MCF 10A (cell line): ENCODE measurements at regions not wholly inside any gene's neighbourhood (a gene's known extent, or its start where the extent isn't known, plus 50 kb on each side); places are given as distances from the start of the nearest gene placed in this dataset.

Experiments used
- BruUV-seq: library from RNA; stranded (reverse); fragments of 400-500 nt; replicated peaks from 2 replicates; lab custom pipeline; 2021; lab: Mats Ljungman, UMichigan
- CTCF ChIA-PET: fragments of 300-600 bp; sonication (Branson Sonifier 250); formaldehyde crosslinking; extraction: SDS; loops from one replicate; lab custom pipeline; 2021; ENCODE audit warnings: antibody characterized with exemption, inconsistent platforms; lab: Yijun Ruan, JAX
- POLR2A ChIA-PET: fragments of 300-600, 350-650 bp; sonication (Branson Sonifier 250); formaldehyde crosslinking; extraction: SDS; loops from one replicate; lab custom pipeline; 2020; ENCODE audit warnings: antibody characterized with exemption, inconsistent platforms; lab: Yijun Ruan, JAX
- DNase-seq: peaks from one replicate; pipeline ENCODE4 v3.0.0-alpha.2; 2018; ENCODE audit not compliant: unreplicated experiment
- H3K27ac Mint-ChIP-seq: one replicate; pipeline ENCODE4 v1.8.0; 2022; ENCODE audit warnings: mild to moderate bottlenecking, low read depth, mixed read lengths; ENCODE audit not compliant: unreplicated experiment
- H3K27me3 Mint-ChIP-seq: one replicate; pipeline ENCODE4 v1.8.0; 2022; ENCODE audit warnings: mixed read lengths; ENCODE audit not compliant: insufficient read depth, unreplicated experiment
- H3K36me3 Mint-ChIP-seq: one replicate; pipeline ENCODE4 v1.8.0; 2022; ENCODE audit warnings: mild to moderate bottlenecking, moderate library complexity, mixed read lengths; ENCODE audit not compliant: insufficient read depth, unreplicated experiment
- H3K4me1 Mint-ChIP-seq: one replicate; pipeline ENCODE4 v1.8.0; 2022; ENCODE audit warnings: mixed read lengths; ENCODE audit not compliant: insufficient read depth, unreplicated experiment
- H3K4me3 Mint-ChIP-seq: one replicate; pipeline ENCODE4 v1.8.0; 2022; ENCODE audit warnings: mild to moderate bottlenecking, moderate library complexity, mixed read lengths; ENCODE audit not compliant: unreplicated experiment
- H3K9me3 Mint-ChIP-seq: one replicate; pipeline ENCODE4 v1.8.0; 2022; ENCODE audit warnings: mixed read lengths; ENCODE audit not compliant: unreplicated experiment
- CTCF ChIP-seq: fragments of 200-600 bp; IDR thresholded peaks from one replicate; pipeline ENCODE4 v1.8.0; 2022; ENCODE audit warnings: antibody characterized with exemption, mild to moderate bottlenecking; ENCODE audit not compliant: unreplicated experiment
- intact Hi-C: fragments of 100-400 bp; cut with micrococcal nuclease; formaldehyde crosslinking; loops from 2 replicates; pipeline ENCODE4 v1.14.1; 2022

DNA sequence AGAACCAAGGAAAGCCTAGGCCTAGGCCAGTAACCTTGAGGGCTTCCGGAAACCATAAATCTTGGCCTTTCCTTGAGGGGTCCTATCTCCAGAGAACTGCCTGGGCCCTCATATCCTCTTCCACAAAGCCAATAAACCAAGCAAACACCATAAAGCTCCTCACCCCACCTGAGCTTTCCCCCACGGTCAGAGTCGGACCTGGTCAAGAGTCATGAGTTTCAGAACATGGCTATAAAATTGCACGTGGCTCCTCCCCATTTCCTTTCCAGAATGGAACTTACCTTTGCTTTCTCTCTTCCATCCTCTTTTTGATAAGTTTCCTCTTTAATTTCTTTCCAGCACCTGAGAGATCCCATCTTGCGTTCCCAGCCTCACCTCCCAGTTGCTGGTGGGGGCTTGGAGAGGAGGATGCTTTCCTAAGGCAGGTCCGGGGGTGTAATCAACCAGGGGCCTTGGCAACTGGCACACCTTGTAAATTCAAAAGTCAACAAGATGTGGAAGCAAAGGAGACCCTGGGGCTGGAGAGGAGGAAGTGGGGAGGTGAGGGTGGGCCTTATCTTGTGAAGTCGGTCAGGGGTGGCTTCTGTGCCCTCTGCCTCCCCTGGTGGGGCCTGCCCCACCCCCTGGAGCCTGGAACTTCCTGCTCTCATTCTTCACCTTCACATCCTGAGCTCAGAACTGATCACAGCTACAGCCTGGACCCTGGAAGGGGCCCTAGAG lies 259.9 kb downstream of the FOXD2 start:
- H3K4me3 Mint-ChIP-seq = no peak overlapping the region
- DNase-seq = no peak
- BruUV-seq = no TSS peak
- no peak overlapping the region for H3K27ac Mint-ChIP-seq
- intact Hi-C loops = no loop called here
- no peaks in the 10 kb centered on the region for H3K27me3 Mint-ChIP-seq
- ChIA-PET CTCF (interaction anchor here (1.0 to 3.2 kb wide), 5 partner anchors 12 to 261 kb away, joined by 3 to 18 read pairs (median 6); no protein-coding TSS in a partner anchor), POLR2A (no interaction called here)
- H3K36me3 Mint-ChIP-seq = no peaks in the 10 kb centered on the region
- TF ChIP-seq CTCF = no peak
- H3K9me3 Mint-ChIP-seq = no peaks in the 10 kb centered on the region
- no peaks in the 10 kb centered on the region for H3K4me1 Mint-ChIP-seq

DNA sequence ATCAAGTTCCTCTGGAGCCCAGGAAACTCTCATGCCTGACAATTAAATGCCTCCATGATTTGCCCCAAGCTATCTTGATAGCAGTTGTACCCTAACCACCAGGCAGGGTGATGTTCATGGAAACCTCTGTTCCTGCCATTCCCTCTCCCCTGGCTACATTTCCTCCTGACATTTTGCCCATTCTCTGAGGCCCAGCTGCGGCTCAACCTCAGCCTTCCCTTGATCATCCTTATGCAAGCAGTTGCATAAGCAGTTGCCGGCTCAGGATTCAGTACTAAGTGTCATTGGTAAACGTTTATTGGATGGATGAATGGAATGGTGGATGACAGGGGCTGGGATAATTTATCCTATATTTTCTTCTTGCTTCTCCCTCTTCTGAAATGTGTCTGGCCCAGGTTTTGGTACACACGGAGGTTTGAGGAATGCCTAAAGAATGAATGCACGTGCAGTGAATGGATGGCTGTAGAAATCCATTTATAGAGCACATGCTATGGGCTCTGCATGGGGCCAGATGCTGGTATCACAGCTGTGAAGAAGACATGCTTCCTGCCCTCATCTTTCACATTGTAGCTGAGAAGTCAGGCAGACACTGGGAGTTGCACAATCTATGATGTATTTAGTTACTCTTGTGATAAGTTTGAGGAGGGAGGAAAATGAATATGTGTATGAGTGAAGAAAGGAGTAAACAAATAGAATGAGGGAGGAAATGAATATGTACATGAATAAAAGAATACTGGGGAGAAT lies 261.8 kb downstream of the FOXD2 start:
- intact Hi-C loops = no loop called here
- H3K4me1 Mint-ChIP-seq = no peaks in the 10 kb centered on the region
- no peaks in the 10 kb centered on the region for H3K9me3 Mint-ChIP-seq
- TF ChIP-seq CTCF = no peak
- no peak for DNase-seq
- H3K36me3 Mint-ChIP-seq = no peaks in the 10 kb centered on the region
- ChIA-PET POLR2A (interaction anchor here (0.9 to 1.2 kb wide), 2 partner anchors 23 to 262 kb away, joined by 3 to 4 read pairs; partner anchors contain the start of gene FOXD2), CTCF (interaction anchor here (1.1 to 3.2 kb wide), 6 partner anchors 11 to 275 kb away, joined by 3 to 18 read pairs (median 6); no protein-coding TSS in a partner anchor)
- BruUV-seq = no TSS peak
- H3K4me3 Mint-ChIP-seq = no peak overlapping the region
- no peak overlapping the region for H3K27ac Mint-ChIP-seq
- H3K27me3 Mint-ChIP-seq = no peaks in the 10 kb centered on the region

DNA sequence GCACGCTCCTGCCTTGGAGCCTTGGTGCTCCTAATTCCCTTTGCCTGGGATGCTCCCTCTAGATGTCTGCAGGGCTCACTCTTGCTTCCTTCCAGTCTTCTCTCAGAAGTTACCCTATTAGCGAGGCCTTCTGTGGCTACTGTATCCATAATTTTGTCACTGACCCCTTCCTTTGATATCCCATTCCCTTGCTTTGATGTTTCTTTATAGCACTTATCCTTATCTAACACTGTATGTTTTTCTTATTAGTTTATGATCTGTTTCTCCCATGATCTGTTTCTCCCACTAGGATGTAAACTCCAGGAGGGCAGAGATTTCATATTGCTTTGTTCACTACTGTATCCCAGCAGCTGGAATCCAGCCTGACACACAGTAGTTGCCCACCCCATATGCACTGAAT lies 263.4 kb downstream of the FOXD2 start:
- Mint-ChIP-seq H3K36me3 (no peaks in the 10 kb centered on the region), H3K4me1 (no peaks in the 10 kb centered on the region), H3K27me3 (no peaks in the 10 kb centered on the region), H3K9me3 (no peaks in the 10 kb centered on the region), H3K27ac (no peak overlapping the region), H3K4me3 (no peak overlapping the region)
- intact Hi-C loops = no loop called here
- BruUV-seq = no TSS peak
- no peak for TF ChIP-seq CTCF
- POLR2A ChIA-PET = interaction anchor here (0.6 kb wide), 1 partner anchor 522 kb away, joined by 3 read pairs; no protein-coding TSS in a partner anchor
- no peak for DNase-seq
- CTCF ChIA-PET = interaction anchor here (0.8 to 29.6 kb wide), 2 partner anchors 268 to 277 kb away, joined by 3 to 696 read pairs; partner anchors contain the start of gene FOXD2
